ENCODE measurements at regions not wholly inside any gene's neighbourhood (a gene's known extent, or its start where the extent isn't known, plus 50 kb on each side); places are given as distances from the start of the nearest gene placed in this dataset.
"Not testable (repeated sequence)": the region's sequence is repeated elsewhere in the genome, so short reads cannot be mapped to it uniquely, and the experiment has no call there.

DNA sequence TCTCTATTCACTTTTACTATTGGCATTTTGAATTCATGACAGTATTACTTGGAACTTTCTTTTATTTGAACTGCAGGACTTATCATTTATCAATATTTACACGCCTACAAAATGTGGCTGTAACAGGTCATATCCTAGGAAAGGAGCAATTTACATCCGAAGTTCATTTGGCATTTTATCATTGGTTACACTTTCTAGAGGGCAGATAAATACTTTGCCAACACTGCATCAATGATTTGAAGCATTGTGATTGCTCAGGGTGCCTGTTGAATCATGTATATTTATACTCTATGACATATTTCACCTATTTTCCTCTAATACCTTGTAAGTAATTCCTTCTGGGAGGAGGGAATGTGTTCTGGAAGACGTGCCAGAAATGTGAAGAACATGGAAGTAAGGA is 136.7 kb downstream of the MID1IP1 start:
- DNase-seq (ENCODE audit: low spot score) (no peak), ATAC-seq (peak; percentile 76)

DNA sequence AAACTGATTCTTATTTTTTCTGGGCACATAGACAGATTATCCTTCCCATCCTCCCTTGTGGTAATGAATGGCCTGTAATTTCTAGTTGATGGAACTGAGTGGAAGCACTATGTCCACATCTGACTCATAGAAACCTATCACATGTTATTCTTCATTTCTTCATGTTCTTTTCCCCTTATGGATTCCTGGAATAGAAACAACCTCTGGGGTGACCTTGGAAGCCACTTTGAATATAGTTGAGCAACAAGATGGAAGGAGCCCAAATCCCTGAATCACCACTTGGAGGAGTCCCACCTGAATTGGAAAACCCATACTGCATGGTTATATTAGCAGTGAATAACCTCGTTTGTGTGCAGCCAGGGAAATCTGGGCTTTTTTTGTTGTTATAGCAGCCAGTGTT is 137.8 kb downstream of the MID1IP1 start:
- no peak for ATAC-seq
- DNase-seq (ENCODE audit: low spot score) = no peak

- DNase-seq (ENCODE audit: low spot score) (no peak), ATAC-seq (peak; percentile 63)
Observed at GRCh38 chrX:38940547-38940946, 139.3 kb downstream of the MID1IP1 start.

- DNase-seq (ENCODE audit: low spot score) (no peak), ATAC-seq (no peak)
Observed at GRCh38 chrX:38941675-38942074, 140.4 kb downstream of the MID1IP1 start.

GRCh38 chrX:38943120-38943519 is 141.9 kb downstream of the MID1IP1 start:
- ATAC-seq (no peak), DNase-seq (ENCODE audit: low spot score) (no peak)

DNA sequence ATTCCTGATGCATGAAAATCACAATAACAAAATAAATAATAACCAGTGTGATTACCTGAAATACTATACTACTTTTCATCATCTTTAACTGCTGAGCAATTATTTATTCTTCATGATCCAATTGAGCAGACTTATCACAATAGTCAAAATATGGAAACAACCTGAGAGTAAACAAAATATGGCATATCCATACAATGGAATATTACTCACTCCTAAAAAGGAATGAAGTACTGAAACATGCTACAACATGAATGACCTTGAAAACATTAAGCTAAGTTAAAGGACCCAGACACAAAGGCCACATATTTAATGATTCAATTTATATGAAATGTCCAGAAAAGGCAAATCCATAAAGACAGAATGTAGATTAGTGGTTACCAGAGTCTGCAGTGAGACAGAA is 146.8 kb downstream of the MID1IP1 start:
- ATAC-seq (no peak), DNase-seq (ENCODE audit: low spot score) (no peak)

DNA sequence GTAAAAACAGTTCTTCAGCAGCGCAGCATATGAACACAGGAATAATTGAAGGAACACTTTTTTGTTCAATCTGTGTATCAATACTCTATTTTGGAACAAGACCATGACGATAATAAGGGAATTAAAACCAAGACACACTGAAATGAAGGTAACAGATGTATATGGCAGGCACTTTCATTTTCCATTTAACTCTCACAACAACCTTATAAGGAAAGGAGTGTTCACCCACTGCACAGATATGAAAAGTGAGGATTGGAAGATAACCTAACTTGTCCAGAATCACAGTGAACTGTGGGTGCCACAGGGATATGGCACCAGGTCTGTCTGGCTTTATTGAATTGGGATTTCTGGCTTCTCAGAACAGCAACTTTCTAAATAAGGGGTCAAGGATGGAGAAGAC is 153.3 kb downstream of the MID1IP1 start:
- no peak for ATAC-seq

DNA sequence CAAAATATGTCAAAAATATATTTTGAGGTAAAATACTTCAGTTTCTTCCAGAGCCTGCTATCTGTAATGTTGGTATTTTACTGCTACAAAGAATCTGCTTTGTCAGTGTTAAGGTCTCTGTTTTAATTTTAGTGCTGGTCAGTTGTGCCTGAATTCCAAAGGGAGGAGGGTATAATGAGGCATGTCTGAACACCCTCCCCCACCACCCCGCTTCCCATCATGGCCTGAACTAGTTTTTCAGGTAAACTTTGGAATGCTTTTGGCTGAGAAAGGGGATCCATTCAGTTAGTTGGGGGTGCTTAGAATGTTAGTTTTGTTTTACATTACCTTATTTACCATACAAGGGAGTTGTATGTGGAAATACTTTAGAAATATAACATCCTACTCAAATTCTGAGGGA is 158.5 kb downstream of the MID1IP1 start:
- ATAC-seq (no peak), DNase-seq (ENCODE audit: low spot score) (no peak)

More for the DNA sequence above, 153.3 kb downstream of the MID1IP1 start:
- DNase-seq (ENCODE audit: low spot score) = no peak

- DNase-seq (ENCODE audit: low spot score) (no peak), ATAC-seq (no peak)
Observed at GRCh38 chrX:38960137-38960536, 158.9 kb downstream of the MID1IP1 start.

DNA sequence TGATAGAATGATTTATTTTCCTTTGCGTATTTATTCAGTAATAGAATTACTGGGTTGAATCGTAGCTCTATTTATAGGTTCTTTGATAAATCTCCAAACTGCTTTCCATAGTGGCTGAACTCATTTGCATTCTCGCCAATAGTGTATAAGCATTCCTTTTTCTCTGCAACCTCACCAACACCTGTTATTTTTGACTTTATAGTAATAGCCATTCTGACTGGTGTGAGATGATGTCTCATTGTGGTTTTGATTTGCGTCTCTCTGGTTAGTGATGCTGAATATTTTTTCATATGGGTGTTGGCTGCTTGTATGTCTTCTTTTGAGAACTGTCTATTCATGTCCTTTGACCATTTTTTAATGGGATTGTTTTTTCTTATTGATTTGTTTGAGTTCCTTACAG is 160.7 kb downstream of the MID1IP1 start:
- ATAC-seq (no peak), DNase-seq (ENCODE audit: low spot score) (no peak)

GRCh38 chrX:38963244-38963643 is 162.0 kb downstream of the MID1IP1 start:
- DNase-seq (ENCODE audit: low spot score); ATAC-seq: not testable (repeated sequence)

GRCh38 chrX:38965888-38966287 is 164.6 kb downstream of the MID1IP1 start:
- DNase-seq (ENCODE audit: low spot score) (no peak), ATAC-seq (no peak)

GRCh38 chrX:38968344-38969216 is 167.3 kb downstream of the MID1IP1 start:
- ATAC-seq = no peak
- DNase-seq (ENCODE audit: low spot score) = no peak

GRCh38 chrX:38970074-38970473 is 168.8 kb downstream of the MID1IP1 start:
- DNase-seq (ENCODE audit: low spot score) (no peak), ATAC-seq (no peak)

- ATAC-seq = no peak
Observed at GRCh38 chrX:38970845-38971244, 169.6 kb downstream of the MID1IP1 start.

DNA sequence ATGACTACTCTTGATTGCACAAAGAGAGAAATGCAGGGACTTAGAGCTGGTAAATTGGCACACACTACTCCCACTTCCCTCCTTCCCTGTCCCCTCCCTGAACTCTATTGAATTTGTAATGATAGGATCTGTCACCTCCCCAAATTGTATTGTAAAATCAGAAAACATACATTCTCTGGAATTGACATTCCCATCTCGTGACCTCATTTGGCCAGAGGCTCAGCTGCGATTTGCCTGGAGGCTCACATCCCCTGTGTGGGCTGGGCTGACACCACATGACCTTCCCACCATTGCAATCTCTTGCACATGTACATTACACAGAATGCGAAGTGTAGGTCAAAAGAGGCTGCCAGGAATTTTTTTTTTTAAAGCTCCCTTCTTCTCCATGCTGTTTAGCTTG is 172.1 kb downstream of the MID1IP1 start:
- ATAC-seq (no peak), DNase-seq (ENCODE audit: low spot score) (no peak)

More at GRCh38 chrX:38970845-38971244, 169.6 kb downstream of the MID1IP1 start:
- DNase-seq (ENCODE audit: low spot score) = no peak

GRCh38 chrX:38974542-38974941 is 173.3 kb downstream of the MID1IP1 start:
- ATAC-seq = no peak
- DNase-seq (ENCODE audit: low spot score) = no peak

GRCh38 chrX:38975368-38975942 is 174.2 kb downstream of the MID1IP1 start:
- ATAC-seq (no peak), DNase-seq (ENCODE audit: low spot score) (no peak)

DNA sequence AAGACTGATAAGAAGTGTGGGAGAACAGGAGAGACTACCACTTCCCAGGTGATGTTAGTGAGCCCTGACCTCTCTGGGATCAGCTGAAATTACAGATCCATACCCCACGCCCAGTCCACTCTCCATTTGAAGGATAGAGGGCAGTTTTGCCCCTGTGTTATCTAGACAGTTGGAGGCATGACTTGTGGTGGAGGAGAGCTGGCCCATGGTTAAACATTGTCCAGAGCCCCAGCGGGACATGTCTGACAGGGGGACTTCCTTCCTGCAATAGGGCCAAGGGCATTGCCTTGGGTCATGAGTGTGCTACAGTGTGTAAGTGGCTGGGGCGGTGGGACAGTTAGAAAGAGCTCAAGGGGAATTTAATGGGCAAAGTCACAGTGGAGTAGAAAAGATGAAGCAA is 181.1 kb downstream of the MID1IP1 start:
- ATAC-seq = no peak
- DNase-seq (ENCODE audit: low spot score) = no peak

DNA sequence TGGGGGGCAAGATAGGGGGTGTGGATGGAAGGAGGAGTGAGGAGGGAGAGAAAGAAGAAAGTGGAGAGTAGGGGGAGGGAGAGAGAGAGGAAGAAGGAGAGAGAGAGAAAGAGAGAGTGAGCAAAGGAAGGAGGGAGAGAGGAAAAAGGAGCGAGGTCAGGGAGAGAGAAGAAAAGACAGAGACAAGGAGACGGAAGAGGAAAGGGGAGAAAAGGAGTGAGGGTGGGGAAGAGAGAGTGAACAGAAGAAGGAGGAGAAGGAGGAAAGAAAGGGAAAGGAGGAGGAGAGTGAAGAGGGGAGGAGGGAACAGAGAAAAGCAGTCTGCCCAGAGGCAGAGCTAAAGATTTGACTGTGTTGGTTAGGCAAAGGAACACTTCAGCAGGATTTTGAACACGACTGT is 181.6 kb downstream of the MID1IP1 start:
- DNase-seq (ENCODE audit: low spot score) = no peak
- no peak for ATAC-seq

DNA sequence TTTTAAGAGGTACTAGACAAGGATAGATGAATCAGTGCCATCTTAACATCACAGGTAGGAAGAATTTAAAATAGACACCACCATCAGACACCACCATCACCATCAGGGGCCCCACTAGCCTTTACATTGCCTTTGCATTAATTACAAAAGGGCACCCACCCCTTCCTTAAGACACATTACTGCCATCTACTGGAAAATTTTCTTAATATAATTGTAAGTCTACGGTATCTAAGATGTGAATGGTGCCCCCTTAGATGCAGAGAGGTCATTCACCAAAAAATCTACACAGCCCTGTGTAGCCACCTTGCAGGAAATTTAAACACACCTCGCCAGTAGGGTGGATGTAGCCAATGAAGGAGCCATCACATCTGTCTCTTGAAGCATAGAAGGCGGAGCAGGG is 184.1 kb downstream of the MID1IP1 start:
- ATAC-seq (peak; percentile 49), DNase-seq (ENCODE audit: low spot score) (no peak)

- DNase-seq (ENCODE audit: low spot score) (no peak), ATAC-seq (no peak)
Observed at GRCh38 chrX:38985945-38986344, 184.7 kb downstream of the MID1IP1 start.

- ATAC-seq (no peak), DNase-seq (ENCODE audit: low spot score) (no peak)
Observed at GRCh38 chrX:38986586-38986985, 185.3 kb downstream of the MID1IP1 start.
